ENCODE measurements at regions not wholly inside any gene's neighbourhood (a gene's known extent, or its start where the extent isn't known, plus 50 kb on each side); places are given as distances from the start of the nearest gene placed in this dataset.

- no peak overlapping the region for H3K4me3 Mint-ChIP-seq
- Histone ChIP-seq H3K4me2 (no peak overlapping the region), H3F3A (ENCODE audit: low read depth) (no peaks in the 10 kb centered on the region), H3K27ac (no peak overlapping the region), H3K36me3 (no peaks in the 10 kb centered on the region), H3K27me3 (no peaks in the 10 kb centered on the region), H3K9ac (no peak overlapping the region), H3K79me2 (ENCODE audit: low read depth) (no peaks in the 10 kb centered on the region), H3K4me1 (no peaks in the 10 kb centered on the region), H2AFZ (replicated peaks) (no peak overlapping the region), H3K9me3 (ENCODE audit: low read depth) (no peaks in the 10 kb centered on the region), H4K20me1 (ENCODE audit: low read depth) (no peaks in the 10 kb centered on the region), H3K4me3 (no peak overlapping the region)
- no peaks in the 10 kb centered on the region for H3K4me1 Mint-ChIP-seq
- H3K27me3 Mint-ChIP-seq (ENCODE audit: insufficient read depth, low read depth) = no peaks in the 10 kb centered on the region
- H3K27ac Mint-ChIP-seq = no peak overlapping the region
- no peak for DNase-seq (ENCODE audit: low spot score)
- no peak for TF ChIP-seq EZH2 (IDR thresholded peaks at IDR 0.05)
- TF ChIP-seq EZH2phosphoT487 (IDR thresholded peaks at IDR 0.05) = no peak
- TF ChIP-seq CTCF (IDR thresholded peaks at IDR 0.05) = no peak
- no peaks in the 10 kb centered on the region for H3K9me3 Mint-ChIP-seq
- no peaks in the 10 kb centered on the region for H3K36me3 Mint-ChIP-seq
These were observed 74.1 kb upstream of the FRMD4B start for GRCh38 chr3:69460034-69460433.

GRCh38 chr3:69458803-69459365 is 73.0 kb upstream of the FRMD4B start:
- TF ChIP-seq EZH2phosphoT487 (IDR thresholded peaks at IDR 0.05) (no peak), CTCF (IDR thresholded peaks at IDR 0.05) (no peak), EZH2 (IDR thresholded peaks at IDR 0.05) (no peak)
- Histone ChIP-seq H3K9me3 (ENCODE audit: low read depth) (no peaks in the 10 kb centered on the region), H3K4me2 (no peak overlapping the region), H3K9ac (no peak overlapping the region), H3K4me1 (no peaks in the 10 kb centered on the region), H3K36me3 (no peaks in the 10 kb centered on the region), H3K79me2 (ENCODE audit: low read depth) (no peaks in the 10 kb centered on the region), H3K27ac (no peak overlapping the region), H3K27me3 (no peaks in the 10 kb centered on the region), H4K20me1 (ENCODE audit: low read depth) (no peaks in the 10 kb centered on the region), H2AFZ (replicated peaks) (no peak overlapping the region), H3K4me3 (no peak overlapping the region), H3F3A (ENCODE audit: low read depth) (no peaks in the 10 kb centered on the region)
- H3K4me3 Mint-ChIP-seq = no peak overlapping the region
- H3K27ac Mint-ChIP-seq = no peak overlapping the region
- no peaks in the 10 kb centered on the region for H3K36me3 Mint-ChIP-seq
- no peaks in the 10 kb centered on the region for H3K9me3 Mint-ChIP-seq
- no peaks in the 10 kb centered on the region for H3K4me1 Mint-ChIP-seq
- no peak for DNase-seq (ENCODE audit: low spot score)
- peaks cover 2% of the 10 kb centered on the region for H3K27me3 Mint-ChIP-seq (ENCODE audit: insufficient read depth, low read depth)

- TF ChIP-seq EZH2 (IDR thresholded peaks at IDR 0.05) (no peak), EZH2phosphoT487 (IDR thresholded peaks at IDR 0.05) (no peak), CTCF (IDR thresholded peaks at IDR 0.05) (no peak)
- no peak overlapping the region for H3K4me3 ChIP-seq
- DNase-seq (ENCODE audit: low spot score) = no peak
- H3K27ac ChIP-seq = no peak overlapping the region
- no peaks in the 10 kb centered on the region for H3K79me2 ChIP-seq (ENCODE audit: low read depth)
- H3K27me3 ChIP-seq = no peaks in the 10 kb centered on the region
- H3K9me3 ChIP-seq (ENCODE audit: low read depth) = no peaks in the 10 kb centered on the region
- no peaks in the 10 kb centered on the region for H3K4me1 ChIP-seq
- Mint-ChIP-seq H3K36me3 (no peaks in the 10 kb centered on the region), H3K4me3 (no peak overlapping the region), H3K9me3 (no peaks in the 10 kb centered on the region), H3K27me3 (ENCODE audit: insufficient read depth, low read depth) (peaks cover 7% of the 10 kb centered on the region), H3K27ac (no peak overlapping the region), H3K4me1 (no peaks in the 10 kb centered on the region)
- H4K20me1 ChIP-seq (ENCODE audit: low read depth) = no peaks in the 10 kb centered on the region
- no peaks in the 10 kb centered on the region for H3F3A ChIP-seq (ENCODE audit: low read depth)
- no peak overlapping the region for H2AFZ ChIP-seq (replicated peaks)
- H3K4me2 ChIP-seq = no peak overlapping the region
- H3K36me3 ChIP-seq = no peaks in the 10 kb centered on the region
- H3K9ac ChIP-seq = no peak overlapping the region
These were observed 70.7 kb upstream of the FRMD4B start for GRCh38 chr3:69456631-69457030.

Data from neural progenitor cell (in vitro differentiated cells).